Endodermal cell (in vitro differentiated cells): ENCODE measurements at regions not wholly inside any gene's neighbourhood (a gene's known extent, or its start where the extent isn't known, plus 50 kb on each side); places are given as distances from the start of the nearest gene placed in this dataset.

Experiments
- DNase-seq: peaks from one replicate; pipeline ENCODE4 v3.0.0-alpha.2; 2017
- H3K27ac ChIP-seq: 2 replicates; pipeline ENCODE4 v1.5.1; 2013; ENCODE audit warnings: mild to moderate bottlenecking, low read depth, low read length, moderate library complexity
- H3K27me3 ChIP-seq: 2 replicates; pipeline ENCODE4 v1.6.1; 2013; ENCODE audit warnings: mild to moderate bottlenecking, low read length, moderate library complexity; ENCODE audit not compliant: insufficient read depth, control insufficient read depth, poor library complexity, severe bottlenecking
- H3K36me3 ChIP-seq: 2 replicates; pipeline ENCODE4 v1.7.0; 2013; ENCODE audit warnings: mild to moderate bottlenecking, low read length, moderate library complexity; ENCODE audit not compliant: control insufficient read depth, insufficient read depth
- H3K4me1 ChIP-seq: one replicate; pipeline ENCODE4 v1.7.0; 2013; ENCODE audit warnings: low read length; ENCODE audit not compliant: control insufficient read depth, insufficient read depth
- H3K4me3 ChIP-seq: 2 replicates; pipeline ENCODE4 v1.5.1; 2013; ENCODE audit warnings: mild to moderate bottlenecking, low read length, moderate library complexity
- H3K9ac ChIP-seq: 2 replicates; pipeline ENCODE4 v1.6.1; 2013; ENCODE audit warnings: mild to moderate bottlenecking, low read length, moderate library complexity; ENCODE audit not compliant: poor library complexity, severe bottlenecking; ENCODE audit errors: extremely low read depth
- H3K9me3 ChIP-seq: 2 replicates; pipeline ENCODE4 v1.6.1; 2013; ENCODE audit warnings: mild to moderate bottlenecking, low read length, moderate library complexity; ENCODE audit not compliant: control insufficient read depth
- H3K27ac Mint-ChIP-seq: 2 replicates; pipeline ENCODE4 v1.8.0; 2020; ENCODE audit warnings: mixed read lengths
- H3K27me3 Mint-ChIP-seq: 2 replicates; pipeline ENCODE4 v1.8.0; 2021; ENCODE audit warnings: mild to moderate bottlenecking, mixed read lengths; ENCODE audit not compliant: insufficient read depth
- H3K36me3 Mint-ChIP-seq: 2 replicates; pipeline ENCODE4 v1.8.0; 2020; ENCODE audit warnings: low read depth, mixed read lengths
- H3K4me1 Mint-ChIP-seq: 2 replicates; pipeline ENCODE4 v1.8.0; 2020; ENCODE audit warnings: mixed read lengths
- H3K4me3 Mint-ChIP-seq: 2 replicates; pipeline ENCODE4 v1.8.0; 2020; ENCODE audit warnings: mild to moderate bottlenecking, moderate library complexity, mixed read lengths
- H3K9me3 Mint-ChIP-seq: 2 replicates; pipeline ENCODE4 v1.8.0; 2020; ENCODE audit warnings: mild to moderate bottlenecking, mixed read lengths
- WGBS, 2 experiments: methylation state at CpG; one replicate each; pipeline versions ENCODE4 v1.1.5 to v1.1.7; 2013; ENCODE audit warnings: missing lambda C conversion rate in 2 of 2, mixed read lengths in 1 of 2; ENCODE audit not compliant: insufficient coverage in 1 of 2, insufficient read length in 1 of 2; 5-methylcytosine and 5-hydroxymethylcytosine counted together
- TF ChIP-seq, protein P1 (sequence below): fragments of 200-600 bp; sonication (generic); conservative IDR thresholded peaks from 2 replicates; pipeline ENCODE4 v1.5.0; 2021; ENCODE audit warnings: antibody characterized with exemption, mild to moderate bottlenecking

DNA sequence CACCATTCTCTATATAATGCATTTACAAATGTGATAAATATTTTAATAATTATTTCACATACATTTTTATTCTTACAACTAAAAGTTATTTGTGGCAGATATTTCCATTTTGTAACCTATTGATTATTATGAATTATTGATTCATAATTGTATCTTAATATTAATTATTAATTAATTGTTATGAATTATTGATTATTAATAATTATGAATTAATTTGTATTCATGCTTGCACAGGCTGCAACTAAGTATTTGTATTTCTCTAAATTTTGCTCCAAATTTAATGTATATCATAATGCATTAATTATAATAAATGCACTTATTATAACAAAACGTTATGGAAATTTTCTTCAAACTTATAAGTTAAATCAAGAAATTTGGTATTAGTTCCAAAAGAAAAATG lies 929.7 kb downstream of the PCDH7 start:
- TF ChIP-seq, protein P1, sequence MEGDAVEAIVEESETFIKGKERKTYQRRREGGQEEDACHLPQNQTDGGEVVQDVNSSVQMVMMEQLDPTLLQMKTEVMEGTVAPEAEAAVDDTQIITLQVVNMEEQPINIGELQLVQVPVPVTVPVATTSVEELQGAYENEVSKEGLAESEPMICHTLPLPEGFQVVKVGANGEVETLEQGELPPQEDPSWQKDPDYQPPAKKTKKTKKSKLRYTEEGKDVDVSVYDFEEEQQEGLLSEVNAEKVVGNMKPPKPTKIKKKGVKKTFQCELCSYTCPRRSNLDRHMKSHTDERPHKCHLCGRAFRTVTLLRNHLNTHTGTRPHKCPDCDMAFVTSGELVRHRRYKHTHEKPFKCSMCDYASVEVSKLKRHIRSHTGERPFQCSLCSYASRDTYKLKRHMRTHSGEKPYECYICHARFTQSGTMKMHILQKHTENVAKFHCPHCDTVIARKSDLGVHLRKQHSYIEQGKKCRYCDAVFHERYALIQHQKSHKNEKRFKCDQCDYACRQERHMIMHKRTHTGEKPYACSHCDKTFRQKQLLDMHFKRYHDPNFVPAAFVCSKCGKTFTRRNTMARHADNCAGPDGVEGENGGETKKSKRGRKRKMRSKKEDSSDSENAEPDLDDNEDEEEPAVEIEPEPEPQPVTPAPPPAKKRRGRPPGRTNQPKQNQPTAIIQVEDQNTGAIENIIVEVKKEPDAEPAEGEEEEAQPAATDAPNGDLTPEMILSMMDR: no peak
- Mint-ChIP-seq H3K4me1 (no peaks in the 10 kb centered on the region), H3K9me3 (no peaks in the 10 kb centered on the region), H3K36me3 (no peaks in the 10 kb centered on the region), H3K27me3 (no peaks in the 10 kb centered on the region), H3K4me3 (no peak overlapping the region), H3K27ac (no peak overlapping the region)
- DNase-seq: no peak
- H3K9me3 ChIP-seq: no peaks in the 10 kb centered on the region
- no peaks in the 10 kb centered on the region for H3K27me3 ChIP-seq
- H3K36me3 ChIP-seq: no peaks in the 10 kb centered on the region
- H3K4me1 ChIP-seq: no peaks in the 10 kb centered on the region
- no peak overlapping the region for H3K27ac ChIP-seq
- no peak overlapping the region for H3K9ac ChIP-seq
- no CpG with 5 or more reads among the region's 1 CpG for WGBS, 2 experiments
- H3K4me3 ChIP-seq: no peak overlapping the region

DNA sequence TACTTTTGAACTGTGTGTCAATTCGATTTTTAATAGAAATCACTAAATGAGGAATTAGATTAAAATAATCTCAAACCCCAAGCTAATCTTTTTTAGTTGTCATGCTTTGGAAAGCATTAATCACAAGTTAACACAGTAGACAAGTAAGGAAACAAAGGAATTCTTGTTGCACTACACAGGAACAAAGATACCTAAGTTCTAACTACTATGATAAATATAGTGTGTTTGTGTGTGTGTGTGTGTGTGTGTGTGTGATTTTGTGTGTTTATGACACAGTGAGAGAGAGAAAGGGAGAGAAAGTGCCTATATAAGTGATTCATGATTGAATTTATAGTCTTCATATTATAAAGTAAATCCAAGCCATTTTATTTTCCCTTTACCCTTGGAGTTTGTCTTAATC lies 931.4 kb downstream of the PCDH7 start:
- Mint-ChIP-seq H3K27ac (no peak overlapping the region), H3K9me3 (no peaks in the 10 kb centered on the region), H3K4me3 (no peak overlapping the region), H3K27me3 (no peaks in the 10 kb centered on the region), H3K4me1 (no peaks in the 10 kb centered on the region), H3K36me3 (no peaks in the 10 kb centered on the region)
- Histone ChIP-seq H3K27me3 (no peaks in the 10 kb centered on the region), H3K9ac (no peak overlapping the region), H3K4me1 (no peaks in the 10 kb centered on the region), H3K36me3 (no peaks in the 10 kb centered on the region), H3K4me3 (no peak overlapping the region), H3K27ac (no peak overlapping the region), H3K9me3 (no peaks in the 10 kb centered on the region)
- whole genome bisulfite sequencing, 2 experiments: 91% methylated on average over 1 of the region's 1 CpG; no CpG with 5 or more reads in 1 of the 2 experiments
- TF ChIP-seq, protein P1: no peak
- DNase-seq: no peak

DNA sequence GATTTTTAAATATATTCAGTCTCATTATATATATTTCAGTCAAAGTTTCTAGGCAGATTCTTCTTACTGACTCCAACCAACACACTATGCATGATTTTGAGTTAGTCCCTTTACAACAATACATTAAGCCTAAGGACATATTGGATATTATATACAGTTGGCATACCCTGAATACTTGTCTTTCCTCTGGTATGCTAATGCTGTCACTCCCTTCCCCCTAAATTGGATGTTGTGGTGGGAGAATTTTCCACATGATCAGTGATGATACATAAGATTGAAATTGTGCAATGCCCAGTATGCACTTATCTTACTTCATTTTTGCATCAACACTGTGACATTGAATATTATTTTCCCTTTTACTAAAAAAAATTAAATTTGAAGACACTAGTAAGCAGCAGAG lies 935.2 kb downstream of the PCDH7 start:
- no peak overlapping the region for H3K27ac ChIP-seq
- Mint-ChIP-seq H3K27ac (no peak overlapping the region), H3K9me3 (no peaks in the 10 kb centered on the region), H3K27me3 (no peaks in the 10 kb centered on the region), H3K4me1 (no peaks in the 10 kb centered on the region), H3K36me3 (no peaks in the 10 kb centered on the region), H3K4me3 (no peak overlapping the region)
- no peak overlapping the region for H3K9ac ChIP-seq
- TF ChIP-seq, protein P1: no peak
- no peaks in the 10 kb centered on the region for H3K4me1 ChIP-seq
- no peaks in the 10 kb centered on the region for H3K36me3 ChIP-seq
- DNase-seq: no peak
- H3K27me3 ChIP-seq: no peaks in the 10 kb centered on the region
- no peak overlapping the region for H3K4me3 ChIP-seq
- H3K9me3 ChIP-seq: no peaks in the 10 kb centered on the region
